ENCODE measurements at regions not wholly inside any gene's neighbourhood (a gene's known extent, or its start where the extent isn't known, plus 50 kb on each side); places are given as distances from the start of the nearest gene placed in this dataset.

- H3K27ac Mint-ChIP-seq: no peak overlapping the region
Observed at GRCh38 chr2:121130301-121130850, 154.6 kb downstream of the TFCP2L1 start.

GRCh38 chr2:121131375-121131774 lies 153.6 kb downstream of the TFCP2L1 start:
- Mint-ChIP-seq H3K4me3 (no peak overlapping the region), H3K27ac (no peak overlapping the region), H3K4me1 (peaks cover 6% of the 10 kb centered on the region), H3K27me3 (ENCODE audit: low read depth) (peaks cover 19% of the 10 kb centered on the region), H3K9me3 (peaks cover 3% of the 10 kb centered on the region), H3K36me3 (ENCODE audit: low read depth) (no peaks in the 10 kb centered on the region)
- no peak for TF ChIP-seq CTCF (IDR thresholded peaks at IDR 0.05; ENCODE audit: unreplicated experiment in 3 of 3)

More at GRCh38 chr2:121130301-121130850, 154.6 kb downstream of the TFCP2L1 start:
- H3K27me3 Mint-ChIP-seq (ENCODE audit: low read depth): peaks cover 14% of the 10 kb centered on the region
- no peak overlapping the region for H3K4me3 Mint-ChIP-seq
- peaks cover 6% of the 10 kb centered on the region for H3K4me1 Mint-ChIP-seq
- TF ChIP-seq CTCF (IDR thresholded peaks at IDR 0.05; ENCODE audit: unreplicated experiment in 3 of 3): no peak
- H3K36me3 Mint-ChIP-seq (ENCODE audit: low read depth): no peaks in the 10 kb centered on the region
- H3K9me3 Mint-ChIP-seq: no peaks in the 10 kb centered on the region

- TF ChIP-seq CTCF (IDR thresholded peaks at IDR 0.05; ENCODE audit: unreplicated experiment in 3 of 3): no peak
Observed at GRCh38 chr2:121132054-121132761, 152.8 kb downstream of the TFCP2L1 start.

GRCh38 chr2:121132762-121133107 lies 152.3 kb downstream of the TFCP2L1 start:
- Mint-ChIP-seq H3K27ac (no peak overlapping the region), H3K36me3 (ENCODE audit: low read depth) (no peaks in the 10 kb centered on the region), H3K4me1 (peaks cover 6% of the 10 kb centered on the region), H3K4me3 (no peak overlapping the region), H3K27me3 (ENCODE audit: low read depth) (peaks cover 16% of the 10 kb centered on the region), H3K9me3 (peaks cover 3% of the 10 kb centered on the region)
- TF ChIP-seq CTCF (IDR thresholded peaks at IDR 0.05; ENCODE audit: unreplicated experiment in 3 of 3): no peak

More at GRCh38 chr2:121132054-121132761, 152.8 kb downstream of the TFCP2L1 start:
- peaks cover 3% of the 10 kb centered on the region for H3K9me3 Mint-ChIP-seq
- no peak overlapping the region for H3K27ac Mint-ChIP-seq
- H3K4me3 Mint-ChIP-seq: no peak overlapping the region
- peaks cover 6% of the 10 kb centered on the region for H3K4me1 Mint-ChIP-seq
- no peaks in the 10 kb centered on the region for H3K36me3 Mint-ChIP-seq (ENCODE audit: low read depth)
- H3K27me3 Mint-ChIP-seq (ENCODE audit: low read depth): peaks cover 18% of the 10 kb centered on the region

GRCh38 chr2:121133551-121134319 lies 151.3 kb downstream of the TFCP2L1 start:
- Mint-ChIP-seq H3K9me3 (peaks cover 3% of the 10 kb centered on the region), H3K4me1 (peaks cover 6% of the 10 kb centered on the region), H3K4me3 (no peak overlapping the region), H3K27ac (no peak overlapping the region), H3K36me3 (ENCODE audit: low read depth) (no peaks in the 10 kb centered on the region), H3K27me3 (ENCODE audit: low read depth) (peaks cover 16% of the 10 kb centered on the region)
- TF ChIP-seq CTCF (IDR thresholded peaks at IDR 0.05; ENCODE audit: unreplicated experiment in 3 of 3): no peak

Data from nephron (organoid).